ACHN (cell line): ENCODE measurements at regions not wholly inside any gene's neighbourhood (a gene's known extent, or its start where the extent isn't known, plus 50 kb on each side); places are given as distances from the start of the nearest gene placed in this dataset.
A peak's percentile ranks its signal among the peaks of the same experiment; 100 is the strongest.
"Not testable (repeated sequence)": the region's sequence is repeated elsewhere in the genome, so short reads cannot be mapped to it uniquely, and the experiment has no call there.

Experiments used
- DNase-seq: peaks from one replicate; pipeline ENCODE4 v3.0.0-alpha.2; 2015
- in situ Hi-C: cut with HindIII; loops from 2 replicates; pipeline ENCODE4 v1.10.0; 2017; ENCODE audit warnings: low sequenced_read_pairs, low pct_ligation_motif_present, low pct_unique_long_range_greater_than_20kb

DNA sequence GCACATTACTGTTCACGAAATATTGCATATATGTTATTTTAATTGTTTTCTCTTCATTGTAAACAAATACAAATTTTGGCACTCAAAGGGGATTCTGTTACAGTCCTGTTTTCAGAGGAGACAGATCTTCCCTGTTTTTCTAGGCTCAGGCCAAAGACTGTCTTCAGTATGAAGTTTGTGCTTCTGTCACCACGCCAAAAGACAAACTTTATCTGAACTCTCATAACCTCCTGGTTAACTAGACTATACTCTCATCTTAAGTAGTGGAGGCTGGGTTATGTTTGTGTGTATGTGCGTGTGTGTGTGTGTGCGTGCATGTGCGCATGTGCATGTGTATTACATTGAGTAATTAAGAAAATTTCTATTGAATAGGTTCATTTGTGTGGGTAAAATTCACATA lies 676.8 kb upstream of the HS3ST1 start:
- DNase-seq = no peak
- in situ Hi-C loops = no loop called here

- in situ Hi-C loops, DNase-seq: not testable (repeated sequence)
Measured at GRCh38 chr4:12089920-12090319, 661.2 kb upstream of the HS3ST1 start.

DNA sequence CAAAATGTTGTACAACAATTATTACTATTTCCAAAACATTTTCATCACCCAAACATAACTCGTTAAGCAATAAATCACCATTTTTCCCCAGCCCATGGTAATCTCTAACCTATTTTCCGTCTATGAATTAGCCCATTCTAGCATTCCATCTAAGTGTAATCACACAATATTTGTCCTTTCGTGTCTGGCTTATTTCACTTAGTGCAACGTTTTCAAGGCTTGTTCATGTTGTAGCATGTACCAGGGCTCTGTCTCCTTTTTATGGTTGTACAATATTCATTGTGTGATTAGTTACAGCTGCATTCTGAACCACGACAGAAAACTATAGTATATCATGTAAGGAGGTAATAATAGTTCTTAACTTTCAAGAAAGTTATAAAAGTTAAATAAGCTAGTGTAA lies 656.0 kb upstream of the HS3ST1 start:
- in situ Hi-C loops = no loop called here
- DNase-seq = no peak

- DNase-seq = no peak
- in situ Hi-C loops = no loop called here
Measured at GRCh38 chr4:12071316-12071715, 642.6 kb upstream of the HS3ST1 start.

- in situ Hi-C loops = no loop called here
- no peak for DNase-seq
Measured at GRCh38 chr4:12053966-12054365, 625.3 kb upstream of the HS3ST1 start.

GRCh38 chr4:12053556-12053955 lies 624.9 kb upstream of the HS3ST1 start:
- in situ Hi-C loops = no loop called here
- DNase-seq = no peak

- no peak for DNase-seq
- in situ Hi-C loops = no loop called here
Measured at GRCh38 chr4:12050357-12050756, 621.7 kb upstream of the HS3ST1 start.

DNA sequence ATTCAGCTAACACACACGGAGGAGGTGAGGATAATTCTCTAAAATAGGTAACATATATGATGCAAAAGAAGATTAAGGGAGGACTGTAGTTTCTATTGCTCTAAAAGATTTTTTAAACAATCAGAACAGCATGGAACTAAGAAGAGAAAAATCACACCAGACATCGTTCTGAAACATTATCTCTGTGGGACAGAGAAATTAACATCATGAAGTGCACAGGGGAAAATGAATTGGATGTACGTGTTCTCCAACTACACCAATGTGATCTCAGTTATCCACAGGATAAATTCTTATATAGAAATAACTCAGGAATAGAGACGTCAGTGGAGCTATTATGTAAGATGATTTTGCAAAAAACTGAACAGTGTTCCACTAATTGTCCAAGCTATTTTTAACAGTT lies 614.1 kb upstream of the HS3ST1 start:
- DNase-seq = no peak
- in situ Hi-C loops = no loop called here

- in situ Hi-C loops = no loop called here
- peak; percentile 10 for DNase-seq
Measured at GRCh38 chr4:12041828-12042227, 613.1 kb upstream of the HS3ST1 start.

DNA sequence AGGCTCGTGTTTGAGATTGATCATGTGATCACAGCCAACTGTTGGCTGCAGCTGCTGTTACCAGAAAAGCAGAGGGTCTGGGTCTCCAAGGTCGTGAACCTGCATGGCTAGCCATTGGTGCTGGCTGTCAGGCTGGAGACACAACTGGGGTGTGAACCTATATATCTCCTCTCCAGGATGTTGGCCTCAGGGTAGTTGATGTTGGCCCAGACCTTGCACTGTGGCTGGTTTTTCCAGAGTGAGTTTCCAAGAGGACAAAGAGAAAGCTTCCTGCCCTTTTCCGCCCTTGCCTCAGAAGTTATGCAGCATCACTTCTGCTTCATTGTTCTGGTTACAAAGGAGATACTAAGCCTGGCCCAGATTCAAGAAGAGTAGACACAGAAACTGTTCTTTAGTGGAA lies 607.8 kb upstream of the HS3ST1 start:
- DNase-seq = no peak
- in situ Hi-C loops = no loop called here

- no peak for DNase-seq
- in situ Hi-C loops = no loop called here
Measured at GRCh38 chr4:12028258-12028657, 599.6 kb upstream of the HS3ST1 start.

- in situ Hi-C loops = no loop called here
- no peak for DNase-seq
Measured at GRCh38 chr4:12022409-12022808, 593.7 kb upstream of the HS3ST1 start.

GRCh38 chr4:12016729-12017128 lies 588.0 kb upstream of the HS3ST1 start:
- DNase-seq = no peak
- in situ Hi-C loops = no loop called here

DNA sequence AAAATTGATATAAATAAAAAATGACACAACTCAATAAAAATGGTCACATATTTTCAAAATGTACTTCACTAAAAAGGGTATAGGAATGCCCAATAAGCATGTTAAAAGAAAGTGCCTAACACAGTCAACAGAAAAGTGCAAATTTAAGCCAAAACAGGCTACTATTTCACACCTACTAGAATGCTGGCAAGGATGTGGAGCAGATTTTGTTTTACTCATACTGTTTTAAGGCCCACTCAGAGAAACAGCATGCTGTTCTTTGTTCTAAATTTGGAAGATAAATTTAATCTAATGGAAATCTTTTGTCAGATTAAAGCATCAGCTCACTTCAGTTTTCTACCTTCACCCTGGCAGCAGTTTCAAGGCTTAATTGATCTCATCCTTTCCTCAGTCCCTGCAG lies 576.8 kb upstream of the HS3ST1 start:
- no peak for DNase-seq
- in situ Hi-C loops = no loop called here

DNA sequence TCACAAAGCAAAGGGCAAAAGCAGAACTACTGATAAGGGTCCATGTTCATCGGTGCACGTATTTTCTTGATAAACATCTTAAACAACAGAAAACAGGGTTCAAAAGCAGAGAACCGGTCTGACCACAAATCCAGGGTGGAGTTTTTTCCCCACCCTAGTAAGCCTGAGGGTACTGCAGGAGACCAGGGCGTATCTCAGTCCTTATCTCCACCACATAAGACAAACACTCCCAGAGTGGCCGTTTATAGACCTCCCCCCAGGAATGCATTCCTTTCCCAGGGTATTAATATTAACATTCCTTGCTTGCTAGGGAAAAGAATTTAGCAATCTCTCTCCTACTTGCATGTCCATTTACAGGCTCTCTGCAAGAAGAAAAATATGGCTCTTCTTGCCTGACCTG lies 567.9 kb upstream of the HS3ST1 start:
- in situ Hi-C loops = not testable (repeated sequence)

DNA sequence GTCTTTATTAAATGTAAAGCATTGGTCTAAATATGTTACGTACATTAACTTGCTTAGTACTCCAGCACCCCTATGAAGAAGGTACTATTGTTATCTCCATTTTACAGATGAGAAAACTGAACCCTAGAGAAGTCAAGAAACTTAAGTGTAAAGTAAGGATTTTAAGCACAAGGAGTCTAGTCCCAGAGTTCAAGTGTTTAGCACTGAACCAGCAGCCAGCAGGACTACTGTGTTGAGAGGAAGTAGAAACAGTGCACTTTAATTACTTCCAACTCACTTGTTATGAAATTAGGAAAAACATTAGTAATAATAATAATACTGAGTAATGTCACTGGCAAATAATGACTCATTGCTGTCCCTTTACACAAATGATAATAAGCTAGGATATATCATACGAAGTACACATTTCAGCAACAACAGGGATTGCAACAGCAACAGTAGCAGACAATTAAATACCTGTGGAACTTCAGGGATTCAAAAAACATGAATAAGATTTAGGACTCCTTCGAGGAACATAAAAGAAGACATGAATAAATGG lies 548.1 kb upstream of the HS3ST1 start:
- in situ Hi-C loops = no loop called here
- DNase-seq = no peak

More for the DNA sequence above, 567.9 kb upstream of the HS3ST1 start:
- not testable (repeated sequence) for DNase-seq

GRCh38 chr4:11973270-11973669 lies 544.6 kb upstream of the HS3ST1 start:
- in situ Hi-C loops = no loop called here
- DNase-seq = no peak

DNA sequence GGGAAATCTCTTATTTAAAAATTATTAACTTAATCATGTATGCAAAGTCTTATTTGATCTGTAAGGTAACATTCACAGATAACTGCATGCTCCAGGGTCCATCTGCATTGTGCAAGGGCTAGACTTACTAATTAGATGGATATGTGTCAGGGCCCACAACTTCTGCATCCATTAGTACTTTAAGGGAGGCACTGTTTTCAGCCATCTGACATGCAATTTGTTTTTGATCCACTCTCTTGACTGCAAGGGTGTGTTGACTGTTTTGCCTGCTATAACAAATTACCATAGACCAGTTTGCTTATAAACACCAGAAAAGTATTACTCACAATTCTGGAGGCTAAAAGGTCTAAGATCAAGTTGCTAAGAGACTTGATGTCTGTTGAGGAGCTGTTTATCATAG lies 542.1 kb upstream of the HS3ST1 start:
- in situ Hi-C loops = no loop called here
- no peak for DNase-seq

DNA sequence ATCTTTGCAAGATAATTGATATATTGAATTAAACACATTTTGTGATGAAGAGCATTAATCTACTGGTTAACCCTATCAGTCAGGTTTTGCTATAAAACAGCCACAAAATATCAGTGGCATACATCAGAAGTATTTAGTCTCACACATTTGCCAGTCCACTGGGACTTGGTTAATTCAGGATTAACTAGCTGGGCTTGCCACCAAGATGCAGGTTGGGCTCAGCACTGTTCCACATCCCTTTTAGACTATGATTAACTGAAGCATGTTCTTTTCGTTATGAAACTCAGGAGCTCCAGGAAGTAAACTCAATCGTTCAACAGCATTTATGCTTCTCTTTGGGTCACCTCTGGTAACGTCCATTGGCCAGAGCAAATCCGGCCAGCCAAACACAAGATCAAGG lies 538.1 kb upstream of the HS3ST1 start:
- in situ Hi-C loops = no loop called here

DNA sequence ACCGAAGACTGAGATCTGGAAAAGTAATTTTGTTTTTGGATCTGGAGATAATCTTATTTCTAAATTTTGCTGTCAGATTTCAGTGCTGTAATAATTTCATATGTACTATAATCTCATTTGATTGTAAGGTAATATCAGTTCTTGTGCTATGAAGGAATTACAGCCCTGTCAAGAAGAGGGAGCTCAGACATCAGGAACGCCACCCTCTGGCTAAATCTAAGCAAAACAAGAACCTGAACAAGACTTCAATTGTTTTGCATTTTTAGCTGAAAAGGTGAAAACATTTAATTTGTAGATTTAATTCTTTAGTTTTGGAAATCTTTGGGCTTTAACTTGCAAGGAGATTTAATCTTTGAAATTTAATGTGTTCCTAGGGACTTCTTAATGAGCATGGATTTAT lies 525.4 kb upstream of the HS3ST1 start:
- in situ Hi-C loops = no loop called here

More for the DNA sequence above, 538.1 kb upstream of the HS3ST1 start:
- no peak for DNase-seq

DNA sequence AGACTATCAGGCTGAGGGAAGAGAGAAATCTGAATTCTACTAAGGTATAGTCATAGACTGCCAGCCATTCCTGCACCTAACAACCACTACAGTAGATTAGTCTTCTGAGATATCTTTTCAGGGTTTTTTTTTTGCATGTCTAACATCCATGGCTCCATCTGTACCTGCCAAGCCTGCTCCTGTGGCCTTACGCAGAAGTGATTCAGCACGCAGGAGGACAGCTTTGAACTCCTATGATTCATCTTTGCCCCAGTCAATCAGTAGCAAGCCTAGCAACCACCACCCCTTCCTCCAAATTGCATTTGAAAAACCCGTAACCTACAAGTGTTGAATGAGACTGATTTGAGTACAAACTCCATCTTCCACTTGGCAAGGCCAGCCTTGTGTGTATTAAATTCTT lies 520.7 kb upstream of the HS3ST1 start:
- no peak for DNase-seq
- in situ Hi-C loops = no loop called here

More for the DNA sequence above, 525.4 kb upstream of the HS3ST1 start:
- DNase-seq = peak; percentile 33
